PC-3 (cell line): ENCODE measurements at regions not wholly inside any gene's neighbourhood (a gene's known extent, or its start where the extent isn't known, plus 50 kb on each side); places are given as distances from the start of the nearest gene placed in this dataset.

ENCODE experiments used
- EZH2 ChIP-seq: fragments of 300-600 bp; sonication (generic); IDR thresholded peaks from one replicate; pipeline ENCODE4 v1.6.1; 2017; ENCODE audit warnings: antibody characterized with exemption, mild to moderate bottlenecking, low read length; ENCODE audit not compliant: unreplicated experiment
- EZH2phosphoT487 ChIP-seq: fragments of 300-600 bp; sonication (generic); IDR thresholded peaks from 2 replicates; pipeline ENCODE4 v1.6.1; 2018; ENCODE audit warnings: mild to moderate bottlenecking, antibody characterized with exemption, low read length, borderline replicate concordance
- TF ChIP-seq, protein P1 (sequence below): fragments of 300-600 bp; sonication (generic); conservative IDR thresholded peaks from 2 replicates; pipeline ENCODE4 v1.5.1; 2017; ENCODE audit warnings: antibody characterized with exemption, low read depth, mild to moderate bottlenecking, low read length

DNA sequence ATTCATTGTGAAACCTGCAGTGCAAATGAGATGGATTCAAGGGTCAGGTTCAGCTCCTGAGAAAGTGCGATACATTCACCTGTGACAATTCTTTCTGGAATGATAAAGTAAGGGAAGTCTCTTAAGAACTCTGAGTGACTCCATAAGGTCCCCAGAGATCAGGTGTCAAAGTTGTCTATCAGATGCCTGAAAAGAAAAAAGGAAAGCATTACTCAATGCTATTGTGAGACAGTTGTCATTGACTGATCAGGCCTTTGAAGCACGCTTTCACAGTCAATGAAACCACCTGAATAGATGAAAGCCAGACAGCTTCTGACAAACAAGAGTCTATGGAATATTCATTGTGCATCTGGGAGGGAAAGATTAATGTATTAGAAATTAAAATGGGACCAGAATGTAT is 252.7 kb upstream of the GALNT5 start:
- TF ChIP-seq, protein P1, sequence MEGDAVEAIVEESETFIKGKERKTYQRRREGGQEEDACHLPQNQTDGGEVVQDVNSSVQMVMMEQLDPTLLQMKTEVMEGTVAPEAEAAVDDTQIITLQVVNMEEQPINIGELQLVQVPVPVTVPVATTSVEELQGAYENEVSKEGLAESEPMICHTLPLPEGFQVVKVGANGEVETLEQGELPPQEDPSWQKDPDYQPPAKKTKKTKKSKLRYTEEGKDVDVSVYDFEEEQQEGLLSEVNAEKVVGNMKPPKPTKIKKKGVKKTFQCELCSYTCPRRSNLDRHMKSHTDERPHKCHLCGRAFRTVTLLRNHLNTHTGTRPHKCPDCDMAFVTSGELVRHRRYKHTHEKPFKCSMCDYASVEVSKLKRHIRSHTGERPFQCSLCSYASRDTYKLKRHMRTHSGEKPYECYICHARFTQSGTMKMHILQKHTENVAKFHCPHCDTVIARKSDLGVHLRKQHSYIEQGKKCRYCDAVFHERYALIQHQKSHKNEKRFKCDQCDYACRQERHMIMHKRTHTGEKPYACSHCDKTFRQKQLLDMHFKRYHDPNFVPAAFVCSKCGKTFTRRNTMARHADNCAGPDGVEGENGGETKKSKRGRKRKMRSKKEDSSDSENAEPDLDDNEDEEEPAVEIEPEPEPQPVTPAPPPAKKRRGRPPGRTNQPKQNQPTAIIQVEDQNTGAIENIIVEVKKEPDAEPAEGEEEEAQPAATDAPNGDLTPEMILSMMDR, result no peak
- TF ChIP-seq EZH2, result no peak
- TF ChIP-seq EZH2phosphoT487, result no peak
